HG02571 (cell line): ENCODE measurements at regions not wholly inside any gene's neighbourhood (a gene's known extent, or its start where the extent isn't known, plus 50 kb on each side); places are given as distances from the start of the nearest gene placed in this dataset.

Source experiments
- ATAC-seq: cut with Tn5 transposase; IDR thresholded peaks from one replicate; pipeline ENCODE4 v1.9.1; 2021; ENCODE audit warnings: mild to moderate bottlenecking, moderate library complexity; ENCODE audit not compliant: unreplicated experiment

DNA sequence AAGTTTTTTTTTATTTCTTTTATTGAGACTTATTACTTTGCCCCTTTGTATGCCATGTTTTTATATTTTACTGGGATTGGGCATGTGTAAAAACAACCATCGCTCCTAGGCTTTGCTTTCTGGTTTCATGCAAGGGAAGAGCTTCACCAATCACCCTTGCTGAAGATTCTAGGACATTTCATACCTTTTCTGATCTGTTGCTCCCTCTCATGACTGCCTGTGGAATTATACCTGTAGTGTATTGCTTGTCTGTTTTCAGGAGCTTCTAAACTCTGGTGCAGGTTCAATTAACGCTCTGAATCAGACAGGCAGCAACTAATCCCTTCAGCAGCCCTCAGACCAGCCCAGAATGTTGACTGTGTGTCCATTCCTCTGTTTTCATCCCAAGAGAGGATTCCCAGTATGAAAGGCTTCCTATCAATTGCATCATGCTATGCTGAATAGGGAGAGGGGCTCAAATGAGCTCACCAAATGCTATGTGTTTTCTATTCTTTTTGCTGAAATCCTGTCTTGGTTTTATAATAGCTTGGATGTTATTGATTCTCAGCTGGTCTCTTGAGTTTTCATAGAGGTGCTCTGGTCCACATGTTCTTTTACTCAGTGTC lies 572.9 kb upstream of the CDH6 start:
- no peak for ATAC-seq

DNA sequence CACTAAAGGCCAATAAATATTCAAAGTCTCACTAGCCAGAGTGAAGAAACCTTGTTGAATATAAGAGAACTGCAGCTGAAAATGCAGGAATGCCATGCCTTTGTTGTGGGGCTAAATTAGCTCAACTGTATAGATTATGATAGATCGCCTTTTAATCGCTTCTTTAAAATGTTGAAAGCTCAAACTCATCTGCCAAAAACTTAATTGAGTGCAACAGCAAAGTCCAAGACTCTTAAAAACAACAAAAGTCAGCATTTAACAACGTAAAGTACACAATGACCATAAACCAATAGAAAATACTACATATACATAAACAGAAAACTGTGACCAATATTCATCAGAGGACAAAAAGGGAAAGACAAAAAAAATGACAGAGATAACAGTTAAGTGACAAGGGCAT lies 585.0 kb upstream of the CDH6 start:
- ATAC-seq: no peak

- ATAC-seq: no peak
Measured at GRCh38 chr5:30607301-30607894, 586.1 kb upstream of the CDH6 start.

DNA sequence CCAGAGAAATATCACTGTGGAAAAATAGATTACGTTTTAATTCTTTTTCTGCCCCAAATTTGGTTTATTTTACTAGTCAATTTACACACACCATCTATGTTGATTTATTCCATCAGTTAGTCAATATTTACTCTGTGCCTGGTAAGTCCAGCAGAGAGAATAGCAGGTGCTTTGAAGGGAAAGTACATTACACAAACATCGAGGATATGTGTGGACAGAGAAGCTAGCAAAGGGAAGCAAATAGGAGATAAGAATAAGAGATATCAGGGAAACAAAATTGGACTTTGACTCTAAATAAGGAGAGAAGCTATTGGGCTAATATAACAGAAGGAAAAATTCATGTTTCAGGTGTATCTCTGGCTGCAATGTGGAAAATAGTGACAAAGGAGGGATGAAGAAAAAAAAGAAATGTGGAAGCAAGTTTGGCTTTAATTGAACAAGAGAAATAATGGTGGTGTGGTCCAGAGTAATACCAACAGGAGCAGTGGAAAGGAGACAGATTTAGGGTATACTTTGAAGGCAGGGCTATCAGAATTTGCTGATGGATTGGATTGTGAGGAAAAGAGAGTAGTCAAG lies 587.7 kb upstream of the CDH6 start:
- no peak for ATAC-seq

- no peak for ATAC-seq
Measured at GRCh38 chr5:30604648-30605262, 588.7 kb upstream of the CDH6 start.

DNA sequence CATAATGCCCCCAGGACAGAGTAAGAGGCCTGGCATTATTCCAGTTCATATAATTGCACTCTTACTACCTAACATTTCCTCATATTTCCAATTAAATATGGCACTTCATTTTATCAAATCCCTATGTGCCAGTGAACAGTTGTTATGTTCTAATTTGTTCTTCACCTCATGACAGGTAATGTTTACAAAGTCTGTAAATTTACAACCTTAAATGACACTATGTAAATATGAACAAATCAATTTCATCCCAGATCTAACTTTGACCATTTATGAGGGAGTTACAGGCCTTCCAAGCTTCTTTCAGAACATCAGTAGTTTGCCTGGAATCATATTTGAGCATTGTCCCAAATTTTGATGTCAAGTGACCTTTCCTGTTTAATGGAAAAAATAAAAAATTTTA lies 592.6 kb upstream of the CDH6 start:
- ATAC-seq: no peak

DNA sequence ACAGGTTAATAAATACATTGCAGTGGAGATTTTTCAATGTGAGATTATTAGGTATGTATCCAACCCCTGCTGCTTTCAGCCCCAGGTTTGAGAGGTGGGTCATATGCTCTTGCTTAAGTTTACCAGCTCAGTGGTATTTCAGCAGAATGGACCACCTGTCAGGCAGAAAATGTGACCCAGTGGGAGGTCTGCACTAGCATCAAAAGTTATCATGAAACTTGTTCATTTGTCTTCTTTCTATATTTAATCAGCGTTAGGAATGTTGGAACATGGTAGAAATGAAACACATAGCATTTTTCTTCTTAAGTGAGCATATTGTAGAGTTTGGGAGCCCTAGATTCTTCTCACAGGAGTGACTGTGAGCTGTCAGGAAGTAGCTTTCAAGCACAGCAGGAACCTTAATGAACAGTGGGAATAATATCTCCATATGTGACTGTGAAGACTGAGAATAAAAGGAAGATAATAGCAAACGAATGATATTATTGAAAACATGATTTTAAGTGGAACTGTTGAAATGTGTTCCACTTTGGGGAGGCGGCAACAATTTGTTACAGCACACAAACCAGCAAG lies 596.9 kb upstream of the CDH6 start:
- no peak for ATAC-seq

- ATAC-seq: no peak
Measured at GRCh38 chr5:30594331-30594730, 599.2 kb upstream of the CDH6 start.

DNA sequence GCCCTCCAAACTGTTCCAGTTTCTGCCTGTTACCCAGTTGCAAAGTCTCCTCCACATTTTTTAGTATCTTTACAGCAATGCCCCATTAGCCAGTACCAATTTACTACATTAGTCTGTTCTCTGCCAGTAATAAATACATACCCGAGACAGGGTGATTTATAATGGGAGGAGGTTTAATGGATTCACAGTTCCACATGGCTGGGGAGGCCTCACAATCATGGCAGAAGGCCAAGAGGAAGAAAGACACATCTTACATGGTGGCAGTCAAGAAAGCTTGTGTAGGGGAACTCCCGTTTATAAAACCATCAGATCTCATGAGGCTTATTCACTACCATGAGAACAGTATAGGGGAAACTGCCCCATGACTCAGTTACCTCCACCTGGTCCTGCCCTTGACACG lies 600.7 kb upstream of the CDH6 start:
- ATAC-seq: no peak

GRCh38 chr5:30581198-30581935 lies 612.1 kb upstream of the CDH6 start:
- no peak for ATAC-seq

DNA sequence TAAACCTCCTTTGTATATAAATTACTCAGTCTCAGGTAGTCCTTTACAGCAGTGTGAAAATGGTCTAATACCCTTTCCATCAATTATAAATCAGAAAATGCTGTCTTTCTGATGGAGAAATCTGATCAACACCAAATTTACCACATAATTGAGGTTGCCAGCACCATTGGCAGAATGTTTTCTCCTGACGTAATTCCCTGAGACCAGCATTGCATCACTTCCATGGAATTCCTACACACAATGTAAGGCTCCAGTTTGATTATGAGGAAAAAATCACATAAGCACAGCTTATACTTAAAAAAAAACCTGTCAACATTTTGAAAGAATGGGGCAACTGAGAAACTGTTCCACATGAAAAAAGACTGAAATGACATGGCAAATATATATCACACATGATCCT lies 618.7 kb upstream of the CDH6 start:
- ATAC-seq: no peak

DNA sequence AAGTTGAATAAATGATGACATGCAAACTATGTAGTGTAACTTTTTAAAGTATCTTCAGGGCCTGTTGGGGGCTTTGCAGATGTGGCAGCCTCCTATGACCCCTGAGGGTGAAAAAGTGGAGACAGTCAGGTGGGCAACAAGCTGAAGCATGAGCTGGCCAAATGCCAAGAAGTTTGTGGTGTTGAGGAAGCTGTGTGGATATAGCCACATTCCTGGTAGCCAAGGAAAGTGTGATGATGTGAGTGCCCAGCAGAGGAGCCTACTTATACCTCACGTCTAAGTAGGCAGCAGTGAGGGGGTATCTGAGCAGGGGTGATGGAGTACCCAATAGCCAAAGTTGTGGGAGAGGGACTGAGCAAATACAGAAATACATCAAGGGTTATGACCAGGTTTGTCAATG lies 621.2 kb upstream of the CDH6 start:
- no peak for ATAC-seq

GRCh38 chr5:30561771-30562170 lies 631.7 kb upstream of the CDH6 start:
- no peak for ATAC-seq

DNA sequence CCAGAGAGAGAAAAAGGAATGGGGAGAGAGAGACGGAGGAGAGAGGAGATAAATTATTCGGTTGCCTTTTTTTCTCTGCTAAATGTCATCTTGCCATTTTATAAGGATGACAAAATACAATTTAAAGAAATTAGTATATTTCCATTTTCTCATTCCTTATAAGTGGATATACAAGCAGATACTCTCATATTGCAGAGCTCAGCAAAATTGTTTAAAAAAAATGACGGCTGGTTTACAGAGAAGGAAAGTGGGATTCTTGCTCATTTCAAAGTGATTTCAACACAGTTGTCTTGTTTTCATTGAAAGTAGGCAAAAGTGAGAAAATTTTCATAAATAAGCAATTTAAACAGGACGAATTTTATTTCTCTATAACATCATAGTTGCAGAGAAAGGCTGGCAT lies 641.9 kb upstream of the CDH6 start:
- no peak for ATAC-seq

- no peak for ATAC-seq
Measured at GRCh38 chr5:30548580-30549305, 644.7 kb upstream of the CDH6 start.

GRCh38 chr5:30540150-30540549 lies 653.3 kb upstream of the CDH6 start:
- no peak for ATAC-seq

DNA sequence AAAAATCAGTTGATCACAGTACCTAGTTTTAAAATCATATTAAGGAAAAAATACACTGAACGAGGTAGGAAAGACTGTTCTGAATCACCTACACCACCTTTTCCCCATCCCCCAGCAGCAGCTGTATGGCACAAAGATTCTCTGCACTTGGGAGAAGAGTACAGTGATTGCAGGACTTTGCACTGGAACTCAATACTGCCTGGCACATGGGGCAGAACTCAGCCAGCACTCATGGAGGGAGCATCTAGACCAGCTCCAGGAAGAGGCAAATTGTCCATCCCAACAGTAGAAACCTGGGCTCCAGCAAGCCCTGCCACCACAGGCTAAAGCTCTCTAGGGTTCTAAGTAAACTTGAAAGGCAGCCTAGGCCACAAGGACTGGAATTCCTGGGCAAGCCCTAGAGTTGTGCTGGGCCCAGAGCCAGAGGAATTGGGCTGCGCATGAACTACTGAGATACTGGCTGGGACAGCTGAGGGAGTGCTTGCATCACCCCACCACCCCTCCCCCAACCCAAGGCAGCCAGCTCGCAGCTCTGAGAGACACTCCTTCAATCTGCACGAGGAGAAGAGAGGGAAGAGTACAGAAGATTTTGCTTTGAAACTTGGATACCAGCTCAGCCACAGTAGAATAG lies 654.4 kb upstream of the CDH6 start:
- no peak for ATAC-seq

DNA sequence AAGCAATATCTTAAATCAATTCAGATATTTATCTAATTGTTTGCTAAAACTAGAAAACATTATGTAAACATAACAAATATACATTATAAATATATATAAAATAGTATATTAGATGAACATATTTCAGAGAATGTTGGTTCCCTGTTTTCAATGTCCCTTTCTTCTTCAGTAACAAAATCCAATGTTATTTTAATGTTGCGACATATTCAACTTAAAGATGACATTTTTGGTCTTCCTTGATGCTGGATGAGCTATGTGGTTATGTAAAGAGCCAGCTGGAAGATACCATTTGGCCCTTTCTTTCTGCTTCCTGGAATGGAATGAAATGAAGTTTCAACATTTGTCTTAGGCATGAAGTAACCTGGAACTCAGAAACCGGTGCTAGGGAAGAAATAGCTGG lies 668.1 kb upstream of the CDH6 start:
- ATAC-seq: no peak

- ATAC-seq: no peak
Measured at GRCh38 chr5:30524428-30524827, 669.1 kb upstream of the CDH6 start.

- ATAC-seq: no peak
Measured at GRCh38 chr5:30523061-30523460, 670.4 kb upstream of the CDH6 start.
